ENCODE measurements at regions not wholly inside any gene's neighbourhood (a gene's known extent, or its start where the extent isn't known, plus 50 kb on each side); places are given as distances from the start of the nearest gene placed in this dataset.

DNA sequence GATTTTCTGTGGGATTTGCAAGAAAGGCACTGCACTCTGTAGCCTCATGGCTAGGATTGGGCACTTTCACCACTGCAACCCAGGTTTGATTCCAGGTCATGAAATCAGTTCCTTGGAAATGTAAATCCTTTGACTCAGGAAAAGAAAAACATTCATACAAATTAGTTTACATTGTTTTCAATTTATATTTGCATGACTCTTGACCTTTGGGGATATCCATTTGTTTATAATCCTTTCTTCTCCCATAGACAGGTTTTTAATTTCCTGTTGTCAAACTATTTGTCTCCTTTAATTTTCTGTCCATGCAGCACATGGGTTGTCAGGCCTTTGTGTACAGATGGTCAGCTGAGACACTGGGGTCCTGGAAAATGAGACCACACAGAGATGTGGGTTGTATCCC is 801.5 kb downstream of the NR2F1-AS1 start:
- Histone ChIP-seq H3K79me2 (replicated peaks; ENCODE audit: insufficient read depth, low read length) (no peaks in the 10 kb centered on the region), H3K27me3 (ENCODE audit: insufficient read depth, low read depth, low read length) (no peaks in the 10 kb centered on the region), H3K4me3 (ENCODE audit: low read length) (no peak overlapping the region), H3K9me3 (ENCODE audit: low read length) (no peaks in the 10 kb centered on the region), H3K9me2 (ENCODE audit: insufficient read depth, low read length) (no peaks in the 10 kb centered on the region), H3K9ac (ENCODE audit: low read length) (no peak overlapping the region), H4K20me1 (ENCODE audit: insufficient read depth) (no peaks in the 10 kb centered on the region), H3K27ac (ENCODE audit: low read length) (no peak overlapping the region), H3K4me2 (ENCODE audit: low read length) (no peak overlapping the region), H2AFZ (ENCODE audit: low read depth, low read length) (no peak overlapping the region), H3F3A (ENCODE audit: insufficient read depth, low read length, poor library complexity, severe bottlenecking) (no peaks in the 10 kb centered on the region), H3K36me3 (ENCODE audit: insufficient read depth, low read length) (no peaks in the 10 kb centered on the region)
- TF ChIP-seq RAD21 (conservative IDR thresholded peaks at IDR 0.05) = no peak
- TF ChIP-seq, protein P1, sequence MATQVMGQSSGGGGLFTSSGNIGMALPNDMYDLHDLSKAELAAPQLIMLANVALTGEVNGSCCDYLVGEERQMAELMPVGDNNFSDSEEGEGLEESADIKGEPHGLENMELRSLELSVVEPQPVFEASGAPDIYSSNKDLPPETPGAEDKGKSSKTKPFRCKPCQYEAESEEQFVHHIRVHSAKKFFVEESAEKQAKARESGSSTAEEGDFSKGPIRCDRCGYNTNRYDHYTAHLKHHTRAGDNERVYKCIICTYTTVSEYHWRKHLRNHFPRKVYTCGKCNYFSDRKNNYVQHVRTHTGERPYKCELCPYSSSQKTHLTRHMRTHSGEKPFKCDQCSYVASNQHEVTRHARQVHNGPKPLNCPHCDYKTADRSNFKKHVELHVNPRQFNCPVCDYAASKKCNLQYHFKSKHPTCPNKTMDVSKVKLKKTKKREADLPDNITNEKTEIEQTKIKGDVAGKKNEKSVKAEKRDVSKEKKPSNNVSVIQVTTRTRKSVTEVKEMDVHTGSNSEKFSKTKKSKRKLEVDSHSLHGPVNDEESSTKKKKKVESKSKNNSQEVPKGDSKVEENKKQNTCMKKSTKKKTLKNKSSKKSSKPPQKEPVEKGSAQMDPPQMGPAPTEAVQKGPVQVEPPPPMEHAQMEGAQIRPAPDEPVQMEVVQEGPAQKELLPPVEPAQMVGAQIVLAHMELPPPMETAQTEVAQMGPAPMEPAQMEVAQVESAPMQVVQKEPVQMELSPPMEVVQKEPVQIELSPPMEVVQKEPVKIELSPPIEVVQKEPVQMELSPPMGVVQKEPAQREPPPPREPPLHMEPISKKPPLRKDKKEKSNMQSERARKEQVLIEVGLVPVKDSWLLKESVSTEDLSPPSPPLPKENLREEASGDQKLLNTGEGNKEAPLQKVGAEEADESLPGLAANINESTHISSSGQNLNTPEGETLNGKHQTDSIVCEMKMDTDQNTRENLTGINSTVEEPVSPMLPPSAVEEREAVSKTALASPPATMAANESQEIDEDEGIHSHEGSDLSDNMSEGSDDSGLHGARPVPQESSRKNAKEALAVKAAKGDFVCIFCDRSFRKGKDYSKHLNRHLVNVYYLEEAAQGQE (IDR thresholded peaks at IDR 0.05; ENCODE audit: borderline replicate concordance) = no peak
- no peak for TF ChIP-seq POLR2AphosphoS5 (IDR thresholded peaks at IDR 0.05)
- TF ChIP-seq TAF1 (IDR thresholded peaks at IDR 0.05; ENCODE audit: low read depth) = no peak
- no peak for TF ChIP-seq EP300 (conservative IDR thresholded peaks at IDR 0.05; ENCODE audit: poor library complexity, severe bottlenecking)
- TF ChIP-seq EZH2 (IDR thresholded peaks at IDR 0.05; ENCODE audit: borderline replicate concordance, insufficient read depth, low read length, poor library complexity, severe bottlenecking) = no peak
- no peak for TF ChIP-seq SMC3 (conservative IDR thresholded peaks at IDR 0.05; ENCODE audit: poor library complexity)
- no peak for TF ChIP-seq MXI1 (conservative IDR thresholded peaks at IDR 0.05; ENCODE audit: poor library complexity, severe bottlenecking)
- TF ChIP-seq CTCF (IDR thresholded peaks at IDR 0.05; ENCODE audit: poor library complexity, severe bottlenecking) = no peak

- Histone ChIP-seq H3K36me3 (ENCODE audit: insufficient read depth, low read length) (no peaks in the 10 kb centered on the region), H4K20me1 (ENCODE audit: insufficient read depth) (no peaks in the 10 kb centered on the region), H3K9me2 (ENCODE audit: insufficient read depth, low read length) (no peaks in the 10 kb centered on the region), H3K9me3 (ENCODE audit: low read length) (no peaks in the 10 kb centered on the region), H2AFZ (ENCODE audit: low read depth, low read length) (no peak overlapping the region), H3K4me3 (ENCODE audit: low read length) (no peak overlapping the region), H3K27ac (ENCODE audit: low read length) (no peak overlapping the region), H3F3A (ENCODE audit: insufficient read depth, low read length, poor library complexity, severe bottlenecking) (no peaks in the 10 kb centered on the region), H3K79me2 (replicated peaks; ENCODE audit: insufficient read depth, low read length) (no peaks in the 10 kb centered on the region), H3K4me2 (ENCODE audit: low read length) (no peak overlapping the region), H3K9ac (ENCODE audit: low read length) (no peak overlapping the region), H3K27me3 (ENCODE audit: insufficient read depth, low read depth, low read length) (no peaks in the 10 kb centered on the region)
- TF ChIP-seq POLR2AphosphoS5 (IDR thresholded peaks at IDR 0.05) = no peak
Measured at GRCh38 chr5:92778261-92778660, 802.8 kb downstream of the NR2F1-AS1 start.

GRCh38 chr5:92777421-92777820 is 803.6 kb downstream of the NR2F1-AS1 start:
- Histone ChIP-seq H3K79me2 (replicated peaks; ENCODE audit: insufficient read depth, low read length) (no peaks in the 10 kb centered on the region), H4K20me1 (ENCODE audit: insufficient read depth) (no peaks in the 10 kb centered on the region), H3K4me2 (ENCODE audit: low read length) (no peak overlapping the region), H3K27ac (ENCODE audit: low read length) (no peak overlapping the region), H3F3A (ENCODE audit: insufficient read depth, low read length, poor library complexity, severe bottlenecking) (no peaks in the 10 kb centered on the region), H3K9ac (ENCODE audit: low read length) (no peak overlapping the region), H3K36me3 (ENCODE audit: insufficient read depth, low read length) (no peaks in the 10 kb centered on the region), H3K4me3 (ENCODE audit: low read length) (no peak overlapping the region), H3K9me2 (ENCODE audit: insufficient read depth, low read length) (no peaks in the 10 kb centered on the region), H3K27me3 (ENCODE audit: insufficient read depth, low read depth, low read length) (no peaks in the 10 kb centered on the region), H2AFZ (ENCODE audit: low read depth, low read length) (no peak overlapping the region), H3K9me3 (ENCODE audit: low read length) (no peaks in the 10 kb centered on the region)
- no peak for TF ChIP-seq POLR2AphosphoS5 (IDR thresholded peaks at IDR 0.05)
- TF ChIP-seq, protein P1 (IDR thresholded peaks at IDR 0.05; ENCODE audit: borderline replicate concordance) = no peak
- no peak for TF ChIP-seq CTCF (IDR thresholded peaks at IDR 0.05; ENCODE audit: poor library complexity, severe bottlenecking)
- TF ChIP-seq EP300 (conservative IDR thresholded peaks at IDR 0.05; ENCODE audit: poor library complexity, severe bottlenecking) = no peak
- TF ChIP-seq MXI1 (conservative IDR thresholded peaks at IDR 0.05; ENCODE audit: poor library complexity, severe bottlenecking) = no peak
- TF ChIP-seq RAD21 (conservative IDR thresholded peaks at IDR 0.05) = no peak
- TF ChIP-seq EZH2 (IDR thresholded peaks at IDR 0.05; ENCODE audit: borderline replicate concordance, insufficient read depth, low read length, poor library complexity, severe bottlenecking) = no peak
- no peak for TF ChIP-seq TAF1 (IDR thresholded peaks at IDR 0.05; ENCODE audit: low read depth)
- no peak for TF ChIP-seq SMC3 (conservative IDR thresholded peaks at IDR 0.05; ENCODE audit: poor library complexity)
